ENCODE measurements at regions not wholly inside any gene's neighbourhood (a gene's known extent, or its start where the extent isn't known, plus 50 kb on each side); places are given as distances from the start of the nearest gene placed in this dataset.

- H3K27me3 ChIP-seq, result no peaks in the 10 kb centered on the region
- H3K36me3 ChIP-seq, result no peaks in the 10 kb centered on the region
- H3K4me1 ChIP-seq, result no peaks in the 10 kb centered on the region
- DNase-seq (no peak), ATAC-seq (no peak)
- no peaks in the 10 kb centered on the region for H3K9me3 ChIP-seq
- no peak overlapping the region for H3K4me3 ChIP-seq
- no peak overlapping the region for H3K27ac ChIP-seq
- TF ChIP-seq, protein P1, sequence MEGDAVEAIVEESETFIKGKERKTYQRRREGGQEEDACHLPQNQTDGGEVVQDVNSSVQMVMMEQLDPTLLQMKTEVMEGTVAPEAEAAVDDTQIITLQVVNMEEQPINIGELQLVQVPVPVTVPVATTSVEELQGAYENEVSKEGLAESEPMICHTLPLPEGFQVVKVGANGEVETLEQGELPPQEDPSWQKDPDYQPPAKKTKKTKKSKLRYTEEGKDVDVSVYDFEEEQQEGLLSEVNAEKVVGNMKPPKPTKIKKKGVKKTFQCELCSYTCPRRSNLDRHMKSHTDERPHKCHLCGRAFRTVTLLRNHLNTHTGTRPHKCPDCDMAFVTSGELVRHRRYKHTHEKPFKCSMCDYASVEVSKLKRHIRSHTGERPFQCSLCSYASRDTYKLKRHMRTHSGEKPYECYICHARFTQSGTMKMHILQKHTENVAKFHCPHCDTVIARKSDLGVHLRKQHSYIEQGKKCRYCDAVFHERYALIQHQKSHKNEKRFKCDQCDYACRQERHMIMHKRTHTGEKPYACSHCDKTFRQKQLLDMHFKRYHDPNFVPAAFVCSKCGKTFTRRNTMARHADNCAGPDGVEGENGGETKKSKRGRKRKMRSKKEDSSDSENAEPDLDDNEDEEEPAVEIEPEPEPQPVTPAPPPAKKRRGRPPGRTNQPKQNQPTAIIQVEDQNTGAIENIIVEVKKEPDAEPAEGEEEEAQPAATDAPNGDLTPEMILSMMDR (IDR thresholded peaks at IDR 0.05), result no peak
- intact Hi-C loops (cut with DNase I), result no loop called here
Measured at GRCh38 chr14:82309199-82309598, 775.5 kb upstream of the SEL1L start.

- no peaks in the 10 kb centered on the region for H3K36me3 ChIP-seq
- TF ChIP-seq, protein P1 (IDR thresholded peaks at IDR 0.05), result no peak
- intact Hi-C loops (cut with DNase I), result no loop called here
- H3K4me3 ChIP-seq, result no peak overlapping the region
- ATAC-seq (no peak), DNase-seq (no peak)
- no peaks in the 10 kb centered on the region for H3K4me1 ChIP-seq
- no peaks in the 10 kb centered on the region for H3K9me3 ChIP-seq
- H3K27me3 ChIP-seq, result no peaks in the 10 kb centered on the region
- H3K27ac ChIP-seq, result no peak overlapping the region
Measured at GRCh38 chr14:82313889-82314288, 780.2 kb upstream of the SEL1L start.

- intact Hi-C loops (cut with DNase I), result no loop called here
- H3K9me3 ChIP-seq, result no peaks in the 10 kb centered on the region
- ATAC-seq (no peak), DNase-seq (no peak)
- H3K36me3 ChIP-seq, result no peaks in the 10 kb centered on the region
- no peaks in the 10 kb centered on the region for H3K4me1 ChIP-seq
- TF ChIP-seq, protein P1 (IDR thresholded peaks at IDR 0.05), result no peak
- no peaks in the 10 kb centered on the region for H3K27me3 ChIP-seq
- H3K4me3 ChIP-seq, result no peak overlapping the region
- H3K27ac ChIP-seq, result no peak overlapping the region
Measured at GRCh38 chr14:82328442-82328841, 794.8 kb upstream of the SEL1L start.

DNA sequence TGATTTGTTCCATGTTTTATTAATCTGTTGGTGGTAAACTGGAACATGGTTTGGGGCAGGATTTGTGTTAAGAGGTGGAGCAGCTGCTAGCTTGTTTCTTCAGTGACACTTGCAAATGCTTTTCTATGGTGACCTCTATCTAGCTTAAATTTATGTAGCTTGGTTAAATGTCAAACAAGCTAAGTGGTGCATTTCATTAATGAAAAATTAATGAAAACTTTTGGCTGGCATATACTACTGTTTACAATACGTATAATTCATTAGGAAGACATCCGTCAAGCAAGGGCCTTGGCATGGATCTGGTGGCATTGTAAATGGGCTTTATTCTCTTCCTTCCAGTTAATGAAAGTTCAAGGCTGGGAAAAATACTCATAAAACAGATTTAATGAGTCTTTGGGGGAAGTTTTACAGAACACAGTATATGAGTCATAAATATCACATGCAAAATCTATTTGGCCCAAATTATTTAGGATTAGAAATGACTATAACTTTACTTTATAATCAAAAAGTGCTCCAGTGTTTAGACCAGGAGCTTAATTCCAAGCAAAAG lies 807.7 kb upstream of the SEL1L start:
- H3K27me3 ChIP-seq, result no peaks in the 10 kb centered on the region
- no peak overlapping the region for H3K4me3 ChIP-seq
- H3K9me3 ChIP-seq, result no peaks in the 10 kb centered on the region
- intact Hi-C loops (cut with DNase I), result no loop called here
- no peaks in the 10 kb centered on the region for H3K4me1 ChIP-seq
- no peaks in the 10 kb centered on the region for H3K36me3 ChIP-seq
- TF ChIP-seq, protein P1 (IDR thresholded peaks at IDR 0.05), result no peak
- DNase-seq (no peak), ATAC-seq (no peak)
- H3K27ac ChIP-seq, result no peak overlapping the region

GRCh38 chr14:82342596-82342995 lies 808.9 kb upstream of the SEL1L start:
- no peaks in the 10 kb centered on the region for H3K36me3 ChIP-seq
- H3K9me3 ChIP-seq, result no peaks in the 10 kb centered on the region
- TF ChIP-seq, protein P1 (IDR thresholded peaks at IDR 0.05), result no peak
- no peaks in the 10 kb centered on the region for H3K4me1 ChIP-seq
- H3K27me3 ChIP-seq, result no peaks in the 10 kb centered on the region
- H3K27ac ChIP-seq, result no peak overlapping the region
- DNase-seq (no peak), ATAC-seq (no peak)
- H3K4me3 ChIP-seq, result no peak overlapping the region
- intact Hi-C loops (cut with DNase I), result no loop called here

- DNase-seq (no peak), ATAC-seq (no peak)
- no peak overlapping the region for H3K27ac ChIP-seq
- TF ChIP-seq, protein P1 (IDR thresholded peaks at IDR 0.05), result no peak
- intact Hi-C loops (cut with DNase I), result no loop called here
- H3K27me3 ChIP-seq, result no peaks in the 10 kb centered on the region
- no peaks in the 10 kb centered on the region for H3K9me3 ChIP-seq
- H3K36me3 ChIP-seq, result no peaks in the 10 kb centered on the region
- H3K4me1 ChIP-seq, result no peaks in the 10 kb centered on the region
- no peak overlapping the region for H3K4me3 ChIP-seq
Measured at GRCh38 chr14:82345184-82345583, 811.5 kb upstream of the SEL1L start.
